ENCODE measurements at regions not wholly inside any gene's neighbourhood (a gene's known extent, or its start where the extent isn't known, plus 50 kb on each side); places are given as distances from the start of the nearest gene placed in this dataset.

DNA sequence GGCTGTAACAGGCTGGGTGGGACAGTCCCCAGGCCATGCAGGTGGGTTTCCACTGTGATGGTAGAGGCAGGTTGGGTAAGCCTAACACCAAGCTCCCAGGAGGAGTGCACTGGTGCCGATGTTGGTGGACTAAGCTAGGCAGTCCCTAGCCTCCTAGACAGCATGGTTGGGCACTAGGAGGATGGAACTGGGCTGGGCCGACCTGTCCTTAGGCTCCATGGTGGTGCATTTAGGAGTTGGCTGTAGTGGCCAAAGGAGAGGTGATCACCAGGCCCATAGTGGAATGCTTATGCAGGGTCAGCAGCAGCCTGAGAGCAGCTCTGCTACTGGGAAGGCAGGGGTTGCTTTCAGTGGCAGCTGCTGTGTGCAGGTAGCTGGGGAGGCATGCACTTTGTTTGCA lies 247.7 kb upstream of the CNTNAP2 start:
- ATAC-seq: no peak
- Histone ChIP-seq H3K4me3 (no peak overlapping the region), H3K9me3 (replicated peaks; ENCODE audit: control insufficient read depth, insufficient read depth, low read length) (no peaks in the 10 kb centered on the region; the same call in 2 of the 3 replicates), H3K27ac (ENCODE audit: control insufficient read depth, insufficient read depth) (no peak overlapping the region), H2AFZ (ENCODE audit: control insufficient read depth, low read depth, low read length) (no peak overlapping the region), H3K79me2 (ENCODE audit: control insufficient read depth, insufficient read depth, low read length) (no peaks in the 10 kb centered on the region), H3K4me2 (ENCODE audit: control insufficient read depth, insufficient read depth) (no peak overlapping the region), H3K27me3 (replicated peaks in 1 of 2; ENCODE audit: control insufficient read depth in 2 of 2, insufficient read depth in 2 of 2, low read length in 1 of 2) (no peaks in the 10 kb centered on the region), H3K9ac (ENCODE audit: control insufficient read depth, insufficient read depth, low read length) (no peak overlapping the region), H3K36me3 (ENCODE audit: control insufficient read depth in 2 of 2, insufficient read depth in 2 of 2, low read length in 1 of 2) (no peaks in the 10 kb centered on the region), H3K4me1 (ENCODE audit: control insufficient read depth, insufficient read depth, low read length) (no peaks in the 10 kb centered on the region), H4K20me1 (ENCODE audit: control insufficient read depth, insufficient read depth) (no peaks in the 10 kb centered on the region)
- intact Hi-C loops (cut with micrococcal nuclease; ENCODE audit: unreplicated experiment): no loop called here
- CTCF ChIA-PET: no interaction called here
- WGBS (ENCODE audit: insufficient coverage, insufficient replicate concordance, low lambda C conversion rate, missing lambda C conversion rate): 0% methylated on average over 2 of the region's 2 CpGs
- FAIRE-seq: no peak
- POLR2A ChIA-PET: no interaction called here
- in situ Hi-C loops (cut with MboI): no loop called here
- RAD21 ChIA-PET (ENCODE audit: unreplicated experiment): no interaction called here
- no peak for TF ChIP-seq TBL1XR1 (IDR thresholded peaks at IDR 0.05; ENCODE audit: low read depth, low read length)
- TF ChIP-seq, protein P1, sequence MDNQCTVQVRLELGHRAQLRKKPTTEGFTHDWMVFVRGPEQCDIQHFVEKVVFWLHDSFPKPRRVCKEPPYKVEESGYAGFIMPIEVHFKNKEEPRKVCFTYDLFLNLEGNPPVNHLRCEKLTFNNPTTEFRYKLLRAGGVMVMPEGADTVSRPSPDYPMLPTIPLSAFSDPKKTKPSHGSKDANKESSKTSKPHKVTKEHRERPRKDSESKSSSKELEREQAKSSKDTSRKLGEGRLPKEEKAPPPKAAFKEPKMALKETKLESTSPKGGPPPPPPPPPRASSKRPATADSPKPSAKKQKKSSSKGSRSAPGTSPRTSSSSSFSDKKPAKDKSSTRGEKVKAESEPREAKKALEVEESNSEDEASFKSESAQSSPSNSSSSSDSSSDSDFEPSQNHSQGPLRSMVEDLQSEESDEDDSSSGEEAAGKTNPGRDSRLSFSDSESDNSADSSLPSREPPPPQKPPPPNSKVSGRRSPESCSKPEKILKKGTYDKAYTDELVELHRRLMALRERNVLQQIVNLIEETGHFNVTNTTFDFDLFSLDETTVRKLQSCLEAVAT (IDR thresholded peaks at IDR 0.05): no peak
- TF ChIP-seq, protein P2, sequence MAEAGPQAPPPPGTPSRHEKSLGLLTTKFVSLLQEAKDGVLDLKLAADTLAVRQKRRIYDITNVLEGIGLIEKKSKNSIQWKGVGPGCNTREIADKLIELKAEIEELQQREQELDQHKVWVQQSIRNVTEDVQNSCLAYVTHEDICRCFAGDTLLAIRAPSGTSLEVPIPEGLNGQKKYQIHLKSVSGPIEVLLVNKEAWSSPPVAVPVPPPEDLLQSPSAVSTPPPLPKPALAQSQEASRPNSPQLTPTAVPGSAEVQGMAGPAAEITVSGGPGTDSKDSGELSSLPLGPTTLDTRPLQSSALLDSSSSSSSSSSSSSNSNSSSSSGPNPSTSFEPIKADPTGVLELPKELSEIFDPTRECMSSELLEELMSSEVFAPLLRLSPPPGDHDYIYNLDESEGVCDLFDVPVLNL (IDR thresholded peaks at IDR 0.05; ENCODE audit: low read depth, low read length): no peak
- no peak for TF ChIP-seq MXI1 (IDR thresholded peaks at IDR 0.05; ENCODE audit: low read depth, low read length)
- no peak for DNase-seq (ENCODE audit: low read depth, low spot score)
- no TSS peak for BruUV-seq (replicated peaks)
- SMC1A ChIA-PET (ENCODE audit: uncharacterized antibody, unreplicated experiment): no interaction called here

DNA sequence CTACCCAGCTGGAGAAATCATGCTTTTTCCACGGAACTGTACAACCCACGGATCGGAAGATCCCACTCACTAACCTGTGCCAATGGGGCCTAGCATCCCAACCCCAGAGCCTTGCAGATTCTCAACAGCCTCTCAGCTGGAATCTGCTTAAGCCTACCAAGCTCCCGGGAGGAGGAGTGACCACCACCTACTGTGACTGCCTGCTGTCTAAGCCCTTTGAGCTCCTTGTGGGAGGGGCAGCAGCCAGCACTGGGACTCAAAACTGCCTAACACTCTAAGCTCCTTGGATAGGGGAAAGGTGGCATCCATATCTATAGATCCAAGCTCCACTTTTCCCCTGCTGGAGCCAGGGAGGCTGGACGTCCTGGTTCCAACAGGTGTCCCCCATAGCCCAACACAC lies 254.4 kb upstream of the CNTNAP2 start:
- H3K36me3 ChIP-seq (ENCODE audit: control insufficient read depth in 2 of 2, insufficient read depth in 2 of 2, low read length in 1 of 2): no peaks in the 10 kb centered on the region
- POLR2A ChIA-PET: no interaction called here
- 53% methylated on average over 4 of the region's 5 CpGs for WGBS (ENCODE audit: insufficient coverage, insufficient replicate concordance, low lambda C conversion rate, missing lambda C conversion rate)
- no peak overlapping the region for H3K4me2 ChIP-seq (ENCODE audit: control insufficient read depth, insufficient read depth)
- SMC1A ChIA-PET (ENCODE audit: uncharacterized antibody, unreplicated experiment): no interaction called here
- RAD21 ChIA-PET (ENCODE audit: unreplicated experiment): no interaction called here
- H3K4me3 ChIP-seq: no peak overlapping the region
- H3K9me3 ChIP-seq (replicated peaks; ENCODE audit: control insufficient read depth, insufficient read depth, low read length): no peaks in the 10 kb centered on the region; the same call in 2 of the 3 replicates
- no peaks in the 10 kb centered on the region for H3K4me1 ChIP-seq (ENCODE audit: control insufficient read depth, insufficient read depth, low read length)
- no peak overlapping the region for H3K27ac ChIP-seq (ENCODE audit: control insufficient read depth, insufficient read depth)
- CTCF ChIA-PET: no interaction called here
- ATAC-seq: no peak
- H3K79me2 ChIP-seq (ENCODE audit: control insufficient read depth, insufficient read depth, low read length): no peaks in the 10 kb centered on the region
- DNase-seq (ENCODE audit: low read depth, low spot score): no peak
- intact Hi-C loops (cut with micrococcal nuclease; ENCODE audit: unreplicated experiment): no loop called here
- in situ Hi-C loops (cut with MboI): no loop called here
- FAIRE-seq: no peak
- no peaks in the 10 kb centered on the region for H4K20me1 ChIP-seq (ENCODE audit: control insufficient read depth, insufficient read depth)
- no peak overlapping the region for H2AFZ ChIP-seq (ENCODE audit: control insufficient read depth, low read depth, low read length)
- H3K9ac ChIP-seq (ENCODE audit: control insufficient read depth, insufficient read depth, low read length): no peak overlapping the region
- no TSS peak for BruUV-seq (replicated peaks)
- no peaks in the 10 kb centered on the region for H3K27me3 ChIP-seq (replicated peaks in 1 of 2; ENCODE audit: control insufficient read depth in 2 of 2, insufficient read depth in 2 of 2, low read length in 1 of 2)
- TF ChIP-seq BMI1 (IDR thresholded peaks at IDR 0.05; ENCODE audit: borderline replicate concordance): no peak
- no peak for TF ChIP-seq GABPA (IDR thresholded peaks at IDR 0.05; ENCODE audit: low read depth)
- TF ChIP-seq CREM (IDR thresholded peaks at IDR 0.05; ENCODE audit: low read depth): no peak
- TF ChIP-seq, protein P3, sequence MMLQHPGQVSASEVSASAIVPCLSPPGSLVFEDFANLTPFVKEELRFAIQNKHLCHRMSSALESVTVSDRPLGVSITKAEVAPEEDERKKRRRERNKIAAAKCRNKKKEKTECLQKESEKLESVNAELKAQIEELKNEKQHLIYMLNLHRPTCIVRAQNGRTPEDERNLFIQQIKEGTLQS (IDR thresholded peaks at IDR 0.05; ENCODE audit: borderline replicate concordance, extremely low read depth, low read depth, low read length): no peak
- no peak for TF ChIP-seq FOS (IDR thresholded peaks at IDR 0.05; ENCODE audit: borderline replicate concordance, extremely low read depth, insufficient read length)
- no peak for TF ChIP-seq SUZ12 (IDR thresholded peaks at IDR 0.05; ENCODE audit: unreplicated experiment)
- no peak for TF ChIP-seq ZBED1 (IDR thresholded peaks at IDR 0.05; ENCODE audit: borderline replicate concordance)
- no peak for TF ChIP-seq CEBPB (IDR thresholded peaks at IDR 0.05; ENCODE audit: borderline replicate concordance in 1 of 2, low read depth in 2 of 2, low read length in 2 of 2)
- no peak for TF ChIP-seq RAD51 (IDR thresholded peaks at IDR 0.05)
- no peak for TF ChIP-seq NR2C1 (IDR thresholded peaks at IDR 0.05)
- TF ChIP-seq CBFB (IDR thresholded peaks at IDR 0.05; ENCODE audit: low read depth): no peak
- no peak for TF ChIP-seq NFYA (IDR thresholded peaks at IDR 0.05; ENCODE audit: borderline replicate concordance, low read depth, low read length)
- TF ChIP-seq WRNIP1 (IDR thresholded peaks at IDR 0.05; ENCODE audit: borderline replicate concordance, low read depth, low read length): no peak
- no peak for TF ChIP-seq RFX5 (IDR thresholded peaks at IDR 0.05; ENCODE audit: low read depth, low read length)
